ENCODE measurements at regions not wholly inside any gene's neighbourhood (a gene's known extent, or its start where the extent isn't known, plus 50 kb on each side); places are given as distances from the start of the nearest gene placed in this dataset.

DNA sequence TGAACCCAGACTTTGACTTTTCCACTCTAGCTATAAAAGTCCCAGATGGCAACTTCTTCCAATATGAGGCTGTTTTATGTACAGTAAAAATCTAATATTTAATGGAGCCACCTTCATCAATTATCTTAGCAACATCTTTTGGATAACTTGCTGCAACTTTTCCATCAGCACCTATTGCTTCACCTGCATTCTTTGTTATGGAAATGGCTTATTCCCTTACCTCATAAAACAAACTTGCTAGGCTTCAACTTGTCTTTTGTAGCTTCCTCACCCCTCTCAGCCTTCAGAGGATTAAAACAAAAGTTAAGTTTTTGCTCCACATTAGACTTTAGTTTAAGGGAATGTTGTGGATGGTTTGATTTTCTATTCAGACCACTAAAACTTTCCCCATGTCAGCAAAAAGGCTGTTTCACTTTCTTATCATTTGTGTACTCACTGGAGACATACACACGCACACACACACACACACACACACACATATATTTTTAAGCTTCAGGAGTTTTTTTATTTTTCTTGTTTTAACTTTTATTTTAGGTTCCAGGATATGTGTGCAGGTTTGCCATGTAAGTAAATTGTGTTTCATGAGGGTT is 1296.1 kb upstream of the PABPC4L start:
- TF ChIP-seq, protein P1, sequence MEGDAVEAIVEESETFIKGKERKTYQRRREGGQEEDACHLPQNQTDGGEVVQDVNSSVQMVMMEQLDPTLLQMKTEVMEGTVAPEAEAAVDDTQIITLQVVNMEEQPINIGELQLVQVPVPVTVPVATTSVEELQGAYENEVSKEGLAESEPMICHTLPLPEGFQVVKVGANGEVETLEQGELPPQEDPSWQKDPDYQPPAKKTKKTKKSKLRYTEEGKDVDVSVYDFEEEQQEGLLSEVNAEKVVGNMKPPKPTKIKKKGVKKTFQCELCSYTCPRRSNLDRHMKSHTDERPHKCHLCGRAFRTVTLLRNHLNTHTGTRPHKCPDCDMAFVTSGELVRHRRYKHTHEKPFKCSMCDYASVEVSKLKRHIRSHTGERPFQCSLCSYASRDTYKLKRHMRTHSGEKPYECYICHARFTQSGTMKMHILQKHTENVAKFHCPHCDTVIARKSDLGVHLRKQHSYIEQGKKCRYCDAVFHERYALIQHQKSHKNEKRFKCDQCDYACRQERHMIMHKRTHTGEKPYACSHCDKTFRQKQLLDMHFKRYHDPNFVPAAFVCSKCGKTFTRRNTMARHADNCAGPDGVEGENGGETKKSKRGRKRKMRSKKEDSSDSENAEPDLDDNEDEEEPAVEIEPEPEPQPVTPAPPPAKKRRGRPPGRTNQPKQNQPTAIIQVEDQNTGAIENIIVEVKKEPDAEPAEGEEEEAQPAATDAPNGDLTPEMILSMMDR (IDR thresholded peaks at IDR 0.05; ENCODE audit: extremely low read depth in 1 of 2, insufficient read depth in 1 of 2, low read depth in 1 of 2, low read length in 2 of 2) = no peak
- TF ChIP-seq JUN (IDR thresholded peaks at IDR 0.05; ENCODE audit: borderline replicate concordance, insufficient read depth, insufficient read length, low read depth) (no peak), EZH2 (IDR thresholded peaks at IDR 0.05; ENCODE audit: borderline replicate concordance, low read depth, low read length, severe bottlenecking) (no peak), POLR2AphosphoS5 (IDR thresholded peaks at IDR 0.05; ENCODE audit: insufficient read depth, low read depth, low read length) (no peak), POLR2A (IDR thresholded peaks at IDR 0.05; ENCODE audit: low read depth, low read length) (no peak)
- TF ChIP-seq, protein P2, sequence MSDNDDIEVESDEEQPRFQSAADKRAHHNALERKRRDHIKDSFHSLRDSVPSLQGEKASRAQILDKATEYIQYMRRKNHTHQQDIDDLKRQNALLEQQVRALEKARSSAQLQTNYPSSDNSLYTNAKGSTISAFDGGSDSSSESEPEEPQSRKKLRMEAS (IDR thresholded peaks at IDR 0.05; ENCODE audit: insufficient read depth, insufficient read length) = no peak
